Neural cell (in vitro differentiated cells): ENCODE measurements at regions not wholly inside any gene's neighbourhood (a gene's known extent, or its start where the extent isn't known, plus 50 kb on each side); places are given as distances from the start of the nearest gene placed in this dataset.

ENCODE experiments used
- H2AFZ ChIP-seq: fragments of 200-600, 300-800 bp; sonication (generic), shearing (Covaris generic); 2 replicates; pipeline ENCODE4 v1.6.0; 2014; ENCODE audit warnings: low read depth, mild to moderate bottlenecking, antibody characterized with exemption, low read length, moderate library complexity
- H3F3A ChIP-seq: fragments of 200-600 bp; shearing (Covaris generic); 2 replicates; pipeline ENCODE4 v1.6.1; 2016; ENCODE audit warnings: mild to moderate bottlenecking, moderate library complexity, mixed read lengths, antibody characterized with exemption, low read length; ENCODE audit not compliant: insufficient read depth, poor library complexity, severe bottlenecking
- H3K27ac ChIP-seq: fragments of 200-600, 300-800 bp; sonication (generic), shearing (Covaris generic); 2 replicates; pipeline ENCODE4 v1.5.1; 2014; ENCODE audit warnings: mild to moderate bottlenecking, low read length, moderate library complexity
- H3K27me3 ChIP-seq: fragments of 300-800, 200-600 bp; sonication (generic), shearing (Covaris generic); 2 replicates; pipeline ENCODE4 v1.6.0; 2014; ENCODE audit warnings: mild to moderate bottlenecking, low read depth, low read length, moderate library complexity; ENCODE audit not compliant: insufficient read depth
- H3K36me3 ChIP-seq: fragments of 300-800, 200-600 bp; sonication (generic), shearing (Covaris generic); 2 replicates; pipeline ENCODE4 v1.5.1; 2014; ENCODE audit warnings: mild to moderate bottlenecking, antibody characterized with exemption, low read length, moderate library complexity; ENCODE audit not compliant: insufficient read depth
- H3K4me2 ChIP-seq: fragments of 300-800, 200-600 bp; sonication (generic), shearing (Covaris generic); 2 replicates; pipeline ENCODE4 v1.6.0; 2014; ENCODE audit warnings: mild to moderate bottlenecking, low read length
- H3K4me3 ChIP-seq: fragments of 300-800, 200-600 bp; sonication (generic), shearing (Covaris generic); 2 replicates; pipeline ENCODE4 v1.5.1; 2014; ENCODE audit warnings: mild to moderate bottlenecking, low read length, moderate library complexity
- H3K79me2 ChIP-seq: fragments of 200-600 bp; shearing (Covaris generic); replicated peaks from 2 replicates; pipeline ENCODE4 v1.6.0; 2014; ENCODE audit warnings: mild to moderate bottlenecking, low read length, moderate library complexity; ENCODE audit not compliant: insufficient read depth
- H3K9ac ChIP-seq: fragments of 300-800, 200-600 bp; sonication (generic), shearing (Covaris generic); 2 replicates; pipeline ENCODE4 v1.6.1; 2016; ENCODE audit warnings: mild to moderate bottlenecking, low read length, mixed read lengths
- H3K9me2 ChIP-seq: fragments of 200-600 bp; shearing (Covaris generic); 2 replicates; pipeline ENCODE4 v1.6.1; 2016; ENCODE audit warnings: mild to moderate bottlenecking, low read length, mixed read lengths; ENCODE audit not compliant: insufficient read depth
- H3K9me3 ChIP-seq: fragments of 200-600, 300-800 bp; sonication (generic), shearing (Covaris generic); 2 replicates; pipeline ENCODE4 v1.6.1; 2016; ENCODE audit warnings: mild to moderate bottlenecking, mixed run types, low read length, moderate library complexity, mixed read lengths
- H4K20me1 ChIP-seq: fragments of 200-600 bp; shearing (Covaris generic); 2 replicates; pipeline ENCODE4 v1.6.1; 2016; ENCODE audit warnings: mild to moderate bottlenecking, mixed run types; ENCODE audit not compliant: insufficient read depth
- EP300 ChIP-seq: fragments of 450-650 bp; conservative IDR thresholded peaks from 2 replicates; pipeline ENCODE4 v1.6.1; 2014; ENCODE audit warnings: antibody characterized with exemption, mild to moderate bottlenecking, moderate library complexity; ENCODE audit not compliant: poor library complexity, severe bottlenecking
- MXI1 ChIP-seq: fragments of 450-650 bp; conservative IDR thresholded peaks from 2 replicates; pipeline ENCODE4 v1.6.1; 2014; ENCODE audit warnings: antibody characterized with exemption, mild to moderate bottlenecking; ENCODE audit not compliant: poor library complexity, severe bottlenecking
- POLR2AphosphoS5 ChIP-seq: IDR thresholded peaks from 2 replicates; pipeline ENCODE4 v1.6.1; 2012
- RAD21 ChIP-seq: fragments of 450-650 bp; conservative IDR thresholded peaks from 2 replicates; pipeline ENCODE4 v1.6.1; 2014; ENCODE audit warnings: antibody characterized with exemption, mild to moderate bottlenecking, moderate library complexity
- SMC3 ChIP-seq: fragments of 450-650 bp; conservative IDR thresholded peaks from 2 replicates; pipeline ENCODE4 v1.6.1; 2014; ENCODE audit warnings: antibody characterized with exemption, mild to moderate bottlenecking, moderate library complexity; ENCODE audit not compliant: poor library complexity
- TAF1 ChIP-seq: IDR thresholded peaks from 2 replicates; pipeline ENCODE4 v1.6.1; 2012; ENCODE audit warnings: low read depth
- TF ChIP-seq, protein P1 (sequence below): IDR thresholded peaks from 2 replicates; pipeline ENCODE4 v1.6.1; 2012; ENCODE audit warnings: borderline replicate concordance
- TF ChIP-seq, protein P2 (sequence below): fragments of 450-650 bp; IDR thresholded peaks from 2 replicates; pipeline ENCODE4 v1.5.1; 2014; ENCODE audit warnings: antibody characterized with exemption, mild to moderate bottlenecking, moderate library complexity; ENCODE audit not compliant: poor library complexity, severe bottlenecking

DNA sequence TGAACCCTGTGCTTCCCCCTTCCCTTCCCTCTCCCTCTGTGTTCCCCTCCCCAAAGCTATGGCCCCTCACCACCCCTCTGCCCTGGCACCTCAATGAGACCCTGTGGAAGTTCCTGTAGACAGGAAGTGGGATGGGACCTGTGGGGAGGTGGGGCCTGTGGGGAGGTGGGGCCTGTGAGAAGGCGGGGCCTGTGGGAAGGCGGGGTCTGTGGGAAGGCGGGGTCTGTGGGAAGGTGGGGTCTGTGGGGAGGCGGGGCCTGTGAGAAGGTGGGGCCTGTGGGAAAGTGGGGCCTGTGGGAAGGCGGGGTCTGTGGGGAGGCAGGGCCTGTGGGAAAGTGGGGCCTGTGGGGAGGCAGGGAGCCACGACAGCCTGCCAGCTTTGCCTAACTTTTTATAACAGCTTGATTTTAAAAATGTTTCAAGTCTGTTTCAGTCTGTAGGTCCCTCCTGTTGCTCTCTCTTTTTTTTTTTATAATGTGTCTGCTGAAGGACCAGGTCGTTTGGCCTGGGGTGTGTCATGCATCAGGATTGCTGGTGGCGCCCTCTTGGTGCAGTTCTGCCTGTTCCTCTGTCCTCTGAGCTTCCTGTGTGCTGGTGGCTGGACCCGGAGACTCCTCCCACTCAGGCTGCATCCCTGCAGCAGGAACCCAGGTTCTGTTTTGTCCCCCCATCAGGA lies 70.5 kb upstream of the SLCO4A1 start:
- Histone ChIP-seq H3K27me3 (no peaks in the 10 kb centered on the region), H4K20me1 (no peaks in the 10 kb centered on the region), H3K27ac (no peak overlapping the region), H3K9ac (no peak overlapping the region), H2AFZ (no peak overlapping the region), H3K4me3 (no peak overlapping the region), H3K36me3 (no peaks in the 10 kb centered on the region), H3K9me2 (no peaks in the 10 kb centered on the region), H3F3A (no peaks in the 10 kb centered on the region), H3K9me3 (no peaks in the 10 kb centered on the region), H3K4me2 (no peak overlapping the region), H3K79me2 (no peaks in the 10 kb centered on the region)
- TF ChIP-seq EP300 (no peak), SMC3 (no peak), RAD21 (no peak)
- TF ChIP-seq, protein P1, sequence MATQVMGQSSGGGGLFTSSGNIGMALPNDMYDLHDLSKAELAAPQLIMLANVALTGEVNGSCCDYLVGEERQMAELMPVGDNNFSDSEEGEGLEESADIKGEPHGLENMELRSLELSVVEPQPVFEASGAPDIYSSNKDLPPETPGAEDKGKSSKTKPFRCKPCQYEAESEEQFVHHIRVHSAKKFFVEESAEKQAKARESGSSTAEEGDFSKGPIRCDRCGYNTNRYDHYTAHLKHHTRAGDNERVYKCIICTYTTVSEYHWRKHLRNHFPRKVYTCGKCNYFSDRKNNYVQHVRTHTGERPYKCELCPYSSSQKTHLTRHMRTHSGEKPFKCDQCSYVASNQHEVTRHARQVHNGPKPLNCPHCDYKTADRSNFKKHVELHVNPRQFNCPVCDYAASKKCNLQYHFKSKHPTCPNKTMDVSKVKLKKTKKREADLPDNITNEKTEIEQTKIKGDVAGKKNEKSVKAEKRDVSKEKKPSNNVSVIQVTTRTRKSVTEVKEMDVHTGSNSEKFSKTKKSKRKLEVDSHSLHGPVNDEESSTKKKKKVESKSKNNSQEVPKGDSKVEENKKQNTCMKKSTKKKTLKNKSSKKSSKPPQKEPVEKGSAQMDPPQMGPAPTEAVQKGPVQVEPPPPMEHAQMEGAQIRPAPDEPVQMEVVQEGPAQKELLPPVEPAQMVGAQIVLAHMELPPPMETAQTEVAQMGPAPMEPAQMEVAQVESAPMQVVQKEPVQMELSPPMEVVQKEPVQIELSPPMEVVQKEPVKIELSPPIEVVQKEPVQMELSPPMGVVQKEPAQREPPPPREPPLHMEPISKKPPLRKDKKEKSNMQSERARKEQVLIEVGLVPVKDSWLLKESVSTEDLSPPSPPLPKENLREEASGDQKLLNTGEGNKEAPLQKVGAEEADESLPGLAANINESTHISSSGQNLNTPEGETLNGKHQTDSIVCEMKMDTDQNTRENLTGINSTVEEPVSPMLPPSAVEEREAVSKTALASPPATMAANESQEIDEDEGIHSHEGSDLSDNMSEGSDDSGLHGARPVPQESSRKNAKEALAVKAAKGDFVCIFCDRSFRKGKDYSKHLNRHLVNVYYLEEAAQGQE, result no peak
- TF ChIP-seq, protein P2, sequence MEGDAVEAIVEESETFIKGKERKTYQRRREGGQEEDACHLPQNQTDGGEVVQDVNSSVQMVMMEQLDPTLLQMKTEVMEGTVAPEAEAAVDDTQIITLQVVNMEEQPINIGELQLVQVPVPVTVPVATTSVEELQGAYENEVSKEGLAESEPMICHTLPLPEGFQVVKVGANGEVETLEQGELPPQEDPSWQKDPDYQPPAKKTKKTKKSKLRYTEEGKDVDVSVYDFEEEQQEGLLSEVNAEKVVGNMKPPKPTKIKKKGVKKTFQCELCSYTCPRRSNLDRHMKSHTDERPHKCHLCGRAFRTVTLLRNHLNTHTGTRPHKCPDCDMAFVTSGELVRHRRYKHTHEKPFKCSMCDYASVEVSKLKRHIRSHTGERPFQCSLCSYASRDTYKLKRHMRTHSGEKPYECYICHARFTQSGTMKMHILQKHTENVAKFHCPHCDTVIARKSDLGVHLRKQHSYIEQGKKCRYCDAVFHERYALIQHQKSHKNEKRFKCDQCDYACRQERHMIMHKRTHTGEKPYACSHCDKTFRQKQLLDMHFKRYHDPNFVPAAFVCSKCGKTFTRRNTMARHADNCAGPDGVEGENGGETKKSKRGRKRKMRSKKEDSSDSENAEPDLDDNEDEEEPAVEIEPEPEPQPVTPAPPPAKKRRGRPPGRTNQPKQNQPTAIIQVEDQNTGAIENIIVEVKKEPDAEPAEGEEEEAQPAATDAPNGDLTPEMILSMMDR, result no peak

DNA sequence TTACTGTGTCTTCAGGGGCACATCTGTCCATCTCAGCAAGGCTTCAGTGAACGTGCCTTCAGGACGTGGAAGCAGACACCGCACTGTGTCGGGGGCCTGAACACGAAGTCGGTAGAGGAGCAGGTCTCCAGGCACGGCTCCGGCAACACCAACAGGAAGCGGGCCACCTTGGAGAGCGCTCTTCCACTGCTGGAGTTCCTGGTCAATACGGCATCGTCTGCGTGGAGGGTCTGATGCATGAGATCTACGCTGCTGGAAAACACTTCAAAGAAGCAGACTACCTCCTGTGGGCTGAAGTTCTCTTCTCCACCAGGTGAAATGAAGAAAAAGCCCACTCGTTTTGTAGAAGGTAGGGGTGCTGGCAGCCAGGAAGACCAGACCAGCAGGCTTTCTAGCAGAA lies 69.3 kb upstream of the SLCO4A1 start:
- Histone ChIP-seq H3K79me2 (no peaks in the 10 kb centered on the region), H3F3A (no peaks in the 10 kb centered on the region), H3K4me3 (no peak overlapping the region), H2AFZ (no peak overlapping the region), H3K27ac (no peak overlapping the region), H3K9ac (no peak overlapping the region), H3K4me2 (no peak overlapping the region), H4K20me1 (no peaks in the 10 kb centered on the region), H3K36me3 (no peaks in the 10 kb centered on the region), H3K9me3 (no peaks in the 10 kb centered on the region), H3K9me2 (no peaks in the 10 kb centered on the region), H3K27me3 (no peaks in the 10 kb centered on the region)
- no peak for TF ChIP-seq MXI1
- TF ChIP-seq TAF1, result no peak
- TF ChIP-seq, protein P1, result no peak
- no peak for TF ChIP-seq POLR2AphosphoS5
